HG02973 (cell line): ENCODE measurements at regions not wholly inside any gene's neighbourhood (a gene's known extent, or its start where the extent isn't known, plus 50 kb on each side); places are given as distances from the start of the nearest gene placed in this dataset.

Experiments used
- ATAC-seq: cut with Tn5 transposase; IDR thresholded peaks from one replicate; pipeline ENCODE4 v1.9.1; 2021; ENCODE audit warnings: moderate library complexity; ENCODE audit not compliant: unreplicated experiment

GRCh38 chr6:26149240-26149639 lies 62.0 kb downstream of the HFE start:
- ATAC-seq, result no peak

- no peak for ATAC-seq
Measured at GRCh38 chr6:26152226-26153101, 65.2 kb downstream of the HFE start.

GRCh38 chr6:26155061-26155930 lies 68.1 kb downstream of the HFE start:
- ATAC-seq, result no peak

GRCh38 chr6:26156105-26156849 lies 69.0 kb downstream of the HFE start:
- ATAC-seq, result peak; percentile 37

- peak; percentile 3 for ATAC-seq
Measured at GRCh38 chr6:26156850-26157250, 69.6 kb downstream of the HFE start.

- peak; percentile 60 for ATAC-seq
Measured at GRCh38 chr6:26157251-26158075, 70.2 kb downstream of the HFE start.

- no peak for ATAC-seq
Measured at GRCh38 chr6:26158076-26158580, 70.9 kb downstream of the HFE start.

DNA sequence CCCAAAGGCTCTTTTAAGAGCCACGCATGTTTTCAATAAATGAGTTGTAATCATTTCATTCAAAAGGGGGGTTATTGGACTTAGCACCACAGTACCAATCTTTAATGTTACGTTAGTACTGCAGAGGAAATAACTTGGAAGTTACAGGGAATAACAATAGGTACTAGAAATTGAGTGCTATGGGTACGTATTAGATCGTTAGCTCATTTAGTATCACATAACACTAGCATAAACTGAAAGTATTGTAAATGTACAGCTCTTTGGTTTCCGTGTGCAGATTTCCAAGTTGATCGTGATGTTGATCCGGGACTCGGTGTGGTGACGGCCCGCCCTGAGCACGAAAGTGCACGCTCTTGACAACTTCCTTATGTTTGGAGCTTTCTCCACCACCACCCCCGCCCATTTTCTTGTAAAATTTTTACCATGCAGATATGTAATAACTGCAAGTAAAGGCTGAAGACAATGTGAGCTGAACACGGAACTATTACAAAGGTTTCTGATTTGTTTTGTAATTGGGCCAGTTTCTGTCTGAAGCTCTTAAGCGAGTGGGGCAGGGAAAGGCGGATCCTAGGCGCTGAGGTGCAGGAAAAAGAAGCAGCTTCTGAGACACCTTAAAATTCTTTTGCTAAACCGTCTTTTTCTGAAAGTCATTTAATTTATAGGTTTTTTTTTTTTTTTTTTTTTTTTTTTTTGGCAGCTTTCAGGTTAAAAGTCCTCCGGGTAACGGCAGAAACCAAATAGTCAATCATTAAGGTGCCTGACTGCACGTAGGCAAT lies 71.5 kb downstream of the HFE start:
- no peak for ATAC-seq

GRCh38 chr6:26159357-26160273 lies 72.4 kb downstream of the HFE start:
- ATAC-seq, result no peak

DNA sequence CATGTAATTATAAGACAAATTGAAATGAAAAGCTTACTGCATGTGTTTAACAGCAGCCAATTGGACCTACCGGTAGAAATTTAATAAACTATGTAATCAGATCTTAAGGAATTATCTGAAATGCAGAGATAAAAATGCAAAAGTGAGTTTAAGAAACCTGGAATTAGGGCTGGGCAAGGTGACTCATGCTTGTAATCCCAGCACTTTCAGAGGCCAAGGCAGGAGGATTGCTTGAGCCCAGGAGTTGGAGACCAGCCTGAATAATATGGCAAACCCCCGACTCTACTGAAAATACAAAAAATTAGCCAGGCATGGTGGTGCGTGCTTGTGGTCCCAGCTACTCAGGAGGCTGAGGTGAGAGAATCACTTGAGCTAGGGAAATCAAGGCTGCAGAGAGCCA lies 74.1 kb downstream of the HFE start:
- no peak for ATAC-seq

- ATAC-seq, result no peak
Measured at GRCh38 chr6:26162399-26162798, 75.2 kb downstream of the HFE start.

- ATAC-seq, result no peak
Measured at GRCh38 chr6:26163427-26164119, 76.3 kb downstream of the HFE start.

DNA sequence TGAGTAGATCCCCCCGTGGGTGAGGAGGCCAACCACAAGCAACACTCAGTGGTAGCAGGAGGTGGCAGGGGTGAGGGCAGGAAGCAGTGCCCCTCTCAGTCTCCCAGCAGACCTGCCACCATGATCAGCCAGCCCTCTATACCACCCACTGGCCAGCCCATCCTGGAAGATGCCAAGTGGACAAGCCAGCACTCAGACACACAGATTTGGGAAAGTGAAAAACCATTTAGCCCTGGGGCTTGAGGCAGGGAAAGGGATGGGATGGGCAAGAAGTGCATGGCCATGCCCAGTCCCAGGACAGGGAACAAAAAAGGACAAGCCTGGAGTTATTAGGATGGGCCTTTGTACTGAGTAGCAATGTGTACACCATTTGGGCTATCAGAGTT lies 76.9 kb downstream of the HFE start:
- ATAC-seq, result no peak

- ATAC-seq, result no peak
Measured at GRCh38 chr6:26165261-26165790, 78.1 kb downstream of the HFE start.

GRCh38 chr6:26170181-26170580 lies 83.0 kb downstream of the HFE start:
- no peak for ATAC-seq

- ATAC-seq, result no peak
Measured at GRCh38 chr6:26170951-26171841, 84.0 kb downstream of the HFE start.

DNA sequence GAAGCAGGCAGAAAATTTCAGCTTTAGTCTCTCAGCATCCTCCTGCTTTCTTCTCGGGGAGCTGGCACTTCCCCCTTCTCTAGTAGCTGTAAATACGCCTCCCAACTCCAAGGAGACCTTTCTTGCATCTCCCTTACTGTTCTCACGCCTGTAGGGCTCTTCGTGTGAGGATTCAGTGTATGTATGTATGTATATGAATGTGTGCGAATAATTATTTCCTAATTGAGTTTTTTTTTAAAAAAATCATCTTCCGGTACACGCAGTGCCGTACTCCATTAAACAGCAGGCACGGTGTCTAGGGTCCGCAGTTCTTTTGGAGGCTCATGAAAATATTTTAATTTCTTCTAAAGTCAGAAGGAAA lies 85.4 kb downstream of the HFE start:
- peak; percentile 23 for ATAC-seq
